IMR-90 (cell line): ENCODE measurements at regions not wholly inside any gene's neighbourhood (a gene's known extent, or its start where the extent isn't known, plus 50 kb on each side); places are given as distances from the start of the nearest gene placed in this dataset.

Experiments
- BHLHE40 ChIP-seq: fragments of 150-350 bp; IDR thresholded peaks from 2 replicates; pipeline ENCODE4 v1.6.1; 2016; ENCODE audit warnings: mild to moderate bottlenecking, low read depth, low read length
- CEBPB ChIP-seq: IDR thresholded peaks from 2 replicates; pipeline ENCODE4 v1.6.1; 2012; ENCODE audit warnings: low read depth, low read length, improper control_type of control experiment
- CHD1 ChIP-seq: IDR thresholded peaks from 2 replicates; pipeline ENCODE4 v1.6.1; 2012; ENCODE audit warnings: low read depth, low read length, improper control_type of control experiment
- CTCF ChIP-seq: conservative IDR thresholded peaks from 2 replicates; pipeline ENCODE4 v1.5.1; 2012; ENCODE audit warnings: mild to moderate bottlenecking, low read depth, low read length, improper control_type of control experiment
- MXI1 ChIP-seq: IDR thresholded peaks from 2 replicates; pipeline ENCODE4 v1.6.1; 2012; ENCODE audit warnings: low read depth, mild to moderate bottlenecking, low read length, moderate library complexity, borderline replicate concordance
- NFE2L2 ChIP-seq: fragments of 150-350 bp; IDR thresholded peaks from 2 replicates; pipeline ENCODE4 v1.6.1; 2016; ENCODE audit warnings: low read depth, mild to moderate bottlenecking, low read length
- POLR2A ChIP-seq: IDR thresholded peaks from 2 replicates; pipeline ENCODE4 v1.6.1; 2012; ENCODE audit warnings: mild to moderate bottlenecking, low read depth, low read length
- RAD21 ChIP-seq: IDR thresholded peaks from 2 replicates; pipeline ENCODE4 v1.6.1; 2012; ENCODE audit warnings: low read length, improper control_type of control experiment
- RCOR1 ChIP-seq: IDR thresholded peaks from 2 replicates; pipeline ENCODE4 v1.6.1; 2012; ENCODE audit warnings: mild to moderate bottlenecking, low read length, improper control_type of control experiment; ENCODE audit not compliant: insufficient replicate concordance
- RFX5 ChIP-seq: IDR thresholded peaks from 2 replicates; pipeline ENCODE4 v1.8.0; 2012; ENCODE audit warnings: low read depth, mild to moderate bottlenecking, low read length, moderate library complexity
- SMC3 ChIP-seq: fragments of 150-350 bp; IDR thresholded peaks from 2 replicates; pipeline ENCODE4 v1.6.1; 2016; ENCODE audit warnings: low read depth, mild to moderate bottlenecking, antibody characterized with exemption, low read length, moderate library complexity
- USF2 ChIP-seq: fragments of 150-350 bp; IDR thresholded peaks from 2 replicates; pipeline ENCODE4 v1.6.1; 2017; ENCODE audit warnings: mild to moderate bottlenecking, antibody characterized with exemption, low read length, low read depth

DNA sequence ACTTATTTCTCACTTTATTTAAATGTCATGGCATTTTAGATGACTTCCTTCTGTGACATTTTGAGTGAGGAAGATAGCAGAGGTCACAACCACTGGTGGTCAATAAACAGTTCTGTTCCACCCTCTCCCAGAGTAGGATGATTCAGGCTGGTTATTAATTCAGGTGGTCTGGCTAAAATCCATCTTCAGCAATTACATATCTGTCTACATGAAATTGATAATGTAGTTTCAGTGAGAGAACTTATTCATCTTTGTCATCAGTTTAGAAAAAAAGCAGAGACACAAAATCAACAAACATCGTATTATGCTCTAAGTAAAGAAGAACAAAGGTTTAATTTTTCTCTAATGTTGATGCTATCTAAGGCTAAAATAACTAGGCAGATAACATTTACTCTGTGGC, 525.5 kb downstream of the TENT5A start:
- TF ChIP-seq POLR2A (no peak), CTCF (no peak), BHLHE40 (no peak), CEBPB (no peak), SMC3 (no peak), MXI1 (no peak), NFE2L2 (no peak), CHD1 (no peak), RCOR1 (no peak), USF2 (no peak), RFX5 (no peak), RAD21 (no peak)
